H1 (cell line): ENCODE measurements at regions not wholly inside any gene's neighbourhood (a gene's known extent, or its start where the extent isn't known, plus 50 kb on each side); places are given as distances from the start of the nearest gene placed in this dataset.
"Not testable (repeated sequence)": the region's sequence is repeated elsewhere in the genome, so short reads cannot be mapped to it uniquely, and the experiment has no call there.

Source experiments
- CTCF ChIA-PET: fragments of 300-600 bp; sonication (Branson Sonifier 250); formaldehyde crosslinking; loops from one replicate; lab custom pipeline; 2021; ENCODE audit not compliant: partially characterized antibody; lab: Charles Lee
- POLR2A ChIA-PET: fragments of 300-600 bp; sonication (Branson Sonifier 250); formaldehyde crosslinking; loops from one replicate; lab custom pipeline; 2021; ENCODE audit warnings: inconsistent platforms; ENCODE audit not compliant: partially characterized antibody; lab: Charles Lee
- DNase-seq, 2 experiments: peaks; one replicate each; pipeline versions ENCODE4 v3.0.0 to v3.0.0-alpha.2; 2010 to 2022; ENCODE audit warnings: low spot score in 2 of 2, low read depth in 1 of 2, mixed read lengths in 1 of 2
- FAIRE-seq: peaks from 2 replicates; lab custom pipeline; 2011; peaks lifted over from hg19 to GRCh38; lab: Jason Lieb, UNC
- H2AFZ ChIP-seq: 2 replicates; pipeline ENCODE4 v1.8.1; 2012; ENCODE audit warnings: low read length, inconsistent platforms
- H2AK5ac ChIP-seq: 2 replicates; pipeline ENCODE4 v1.6.1; 2013; ENCODE audit warnings: low read depth, low read length
- H2BK120ac ChIP-seq: replicated peaks from 2 replicates; pipeline ENCODE3; 2013; ENCODE audit warnings: low read depth, low read length, inconsistent platforms
- H2BK12ac ChIP-seq: 2 replicates; pipeline ENCODE4 v1.6.1; 2013; ENCODE audit warnings: low read depth, low read length
- H2BK15ac ChIP-seq: 2 replicates; pipeline ENCODE4 v1.6.1; 2013; ENCODE audit warnings: low read length
- H2BK20ac ChIP-seq: 2 replicates; pipeline ENCODE4 v1.6.1; 2013; ENCODE audit warnings: low read length
- H2BK5ac ChIP-seq: 2 replicates; pipeline ENCODE4 v1.6.1; 2013; ENCODE audit warnings: low read depth, low read length
- H3K14ac ChIP-seq: 2 replicates; pipeline ENCODE4 v1.6.1; 2013; ENCODE audit warnings: inconsistent platforms; ENCODE audit not compliant: insufficient read length
- H3K18ac ChIP-seq: 2 replicates; pipeline ENCODE4 v1.6.1; 2013; ENCODE audit warnings: low read length; ENCODE audit errors: extremely low read depth
- H3K23ac ChIP-seq: 2 replicates; pipeline ENCODE4 v1.6.1; 2013; ENCODE audit warnings: inconsistent platforms; ENCODE audit not compliant: insufficient read length
- H3K23me2 ChIP-seq: 2 replicates; pipeline ENCODE4 v1.6.1; 2013; ENCODE audit warnings: low read depth, low read length
- H3K27ac ChIP-seq: 2 replicates; pipeline ENCODE4 v1.6.1; 2011; ENCODE audit warnings: low read depth, low read length, inconsistent platforms
- H3K27me3 ChIP-seq, 4 experiments: replicated peaks in 1 of 4; 1 replicate in 1 of 4; 2 replicates in 3 of 4; pipeline versions ENCODE4 v1.6.1 to v1.8.1; 2011 to 2013; ENCODE audit warnings: low read length in 3 of 4, mild to moderate bottlenecking in 3 of 4, inconsistent platforms in 2 of 4, mixed read lengths in 2 of 4, moderate library complexity in 1 of 4; ENCODE audit not compliant: control insufficient read depth in 3 of 4, insufficient read depth in 3 of 4; ENCODE audit errors: extremely low read depth in 1 of 4
- H3K36me3 ChIP-seq, 4 experiments: 2 replicates each; pipeline versions ENCODE4 v1.6.1 to v1.8.1; 2011 to 2013; ENCODE audit warnings: mild to moderate bottlenecking in 4 of 4, low read length in 3 of 4, moderate library complexity in 2 of 4, control low read depth in 1 of 4, inconsistent platforms in 1 of 4; ENCODE audit not compliant: insufficient read depth in 4 of 4, control insufficient read depth in 2 of 4
- H3K4ac ChIP-seq: replicated peaks from 2 replicates; pipeline ENCODE3; 2013; ENCODE audit warnings: low read length, low read depth, mixed read lengths, inconsistent platforms; ENCODE audit not compliant: insufficient read length
- H3K4me1 ChIP-seq, 4 experiments: replicated peaks in 1 of 4; 1 replicate in 1 of 4; 2 replicates in 3 of 4; pipeline versions ENCODE4 v1.6.1 to v1.8.1; 2011 to 2013; ENCODE audit warnings: low read length in 3 of 4, inconsistent platforms in 2 of 4, mixed read lengths in 1 of 4; ENCODE audit not compliant: insufficient read depth in 4 of 4, control insufficient read depth in 3 of 4
- H3K4me2 ChIP-seq, 2 experiments: 2 replicates each; pipeline versions ENCODE4 v1.6.1 to v1.8.1; 2011 to 2013; ENCODE audit warnings: low read depth in 2 of 2, low read length in 2 of 2, control low read depth in 1 of 2, inconsistent platforms in 1 of 2, mild to moderate bottlenecking in 1 of 2; ENCODE audit not compliant: insufficient read depth in 1 of 2
- H3K4me3 ChIP-seq, 4 experiments: fragments of 200-600, 300-600 bp in 1 of 4; sonication (generic), shearing (Covaris generic), sonication (Bioruptor Twin) in 1 of 4; 2 replicates each; pipeline versions ENCODE4 v1.5.1 to v1.8.1; 2011 to 2016; ENCODE audit warnings: low read length in 4 of 4, low read depth in 3 of 4, control low read depth in 2 of 4, inconsistent platforms in 2 of 4, mild to moderate bottlenecking in 2 of 4, mixed read lengths in 1 of 4, moderate library complexity in 1 of 4; ENCODE audit not compliant: insufficient read depth in 2 of 4; ENCODE audit errors: extremely low read depth in 1 of 4
- H3K56ac ChIP-seq: replicated peaks from 2 replicates; pipeline ENCODE3; 2013; ENCODE audit warnings: low read depth, mild to moderate bottlenecking, mixed read lengths, low read length, inconsistent platforms; ENCODE audit not compliant: insufficient read length
- H3K79me1 ChIP-seq: 2 replicates; pipeline ENCODE4 v1.6.1; 2013; ENCODE audit warnings: low read depth, low read length, control low read depth
- H3K79me2 ChIP-seq, 2 experiments: 2 replicates each; pipeline versions ENCODE4 v1.6.1 to v1.8.1; 2012 to 2013; ENCODE audit warnings: low read length in 2 of 2, mild to moderate bottlenecking in 2 of 2, inconsistent platforms in 1 of 2; ENCODE audit not compliant: insufficient read depth in 2 of 2, control insufficient read depth in 1 of 2
- H3K9ac ChIP-seq, 4 experiments: replicated peaks in 1 of 4; 1 replicate in 1 of 4; 2 replicates in 3 of 4; pipeline versions ENCODE4 v1.6.1 to v1.8.1; 2011 to 2013; ENCODE audit warnings: low read depth in 3 of 4, low read length in 3 of 4, control low read depth in 2 of 4, mild to moderate bottlenecking in 2 of 4, moderate library complexity in 2 of 4, inconsistent platforms in 1 of 4; ENCODE audit errors: extremely low read depth in 1 of 4
- H3K9me3 ChIP-seq, 2 experiments: 2 replicates each; pipeline versions ENCODE4 v1.6.1 to v1.8.1; 2012 to 2013; ENCODE audit warnings: mild to moderate bottlenecking in 2 of 2, moderate library complexity in 2 of 2, control low read depth in 1 of 2, inconsistent platforms in 1 of 2, low read depth in 1 of 2, low read length in 1 of 2, mixed read lengths in 1 of 2; ENCODE audit not compliant: insufficient read depth in 2 of 2
- H4K20me1 ChIP-seq, 2 experiments: replicated peaks in 1 of 2; 2 replicates each; pipeline versions ENCODE3 to v1.8.1; 2011 to 2013; ENCODE audit warnings: inconsistent platforms in 2 of 2, low read length in 2 of 2, mild to moderate bottlenecking in 1 of 2; ENCODE audit not compliant: insufficient read depth in 2 of 2, control insufficient read depth in 1 of 2
- H4K5ac ChIP-seq: 2 replicates; pipeline ENCODE4 v1.6.1; 2013; ENCODE audit warnings: low read length, low read depth, mixed read lengths, inconsistent platforms; ENCODE audit not compliant: insufficient read length
- H4K8ac ChIP-seq: 2 replicates; pipeline ENCODE4 v1.8.0; 2013; ENCODE audit warnings: mild to moderate bottlenecking, moderate library complexity, low read length, inconsistent platforms; ENCODE audit not compliant: insufficient read depth; ENCODE audit errors: extremely low read depth
- H4K91ac ChIP-seq: replicated peaks from 2 replicates; pipeline ENCODE3; 2013; ENCODE audit warnings: low read length, mixed read lengths, inconsistent platforms; ENCODE audit not compliant: insufficient read length
- SAP30 ChIP-seq: fragments of 300-600 bp; sonication (generic); IDR thresholded peaks from 2 replicates; pipeline ENCODE4 v1.7.1; 2012; ENCODE audit warnings: low read length, moderate library complexity, mild to moderate bottlenecking, inconsistent platforms; ENCODE audit not compliant: insufficient read depth, insufficient replicate concordance
- TAF7 ChIP-seq: optimal IDR thresholded peaks from 2 replicates; pipeline ENCODE3; 2011; ENCODE audit warnings: low read depth, mild to moderate bottlenecking, inconsistent platforms, low read length, moderate library complexity, borderline replicate concordance
- USF2 ChIP-seq: IDR thresholded peaks from 2 replicates; pipeline ENCODE4 v1.6.1; 2011; ENCODE audit warnings: low read length, improper control_type of control experiment
- ZNF274 ChIP-seq: IDR thresholded peaks from 2 replicates; pipeline ENCODE4 v1.7.0; 2012; ENCODE audit warnings: low read length, borderline replicate concordance; ENCODE audit errors: extremely low read depth
- WGBS, 2 experiments: shearing (Covaris generic) in 1 of 2; methylation state at CpG; one replicate each; pipeline versions ENCODE4 v1.1.6 to v1.1.7; 2013 to 2015; ENCODE audit warnings: low lambda C conversion rate in 2 of 2, mixed read lengths in 2 of 2, inconsistent platforms in 1 of 2, low coverage in 1 of 2, missing lambda C conversion rate in 1 of 2; ENCODE audit not compliant: insufficient replicate concordance in 2 of 2, insufficient coverage in 1 of 2, insufficient read length in 1 of 2; ENCODE audit errors: extremely low coverage in 1 of 2, missing lambda C conversion rate in 1 of 2; 5-methylcytosine and 5-hydroxymethylcytosine counted together
- TF ChIP-seq, protein P1 (sequence below): IDR thresholded peaks from 2 replicates; pipeline ENCODE4 v1.6.1; 2012; ENCODE audit warnings: low read length, inconsistent platforms

- TF ChIP-seq SAP30, result no peak
- no peak for TF ChIP-seq TAF7
- TF ChIP-seq USF2, result no peak
- no peak for TF ChIP-seq ZNF274
- TF ChIP-seq, protein P1, sequence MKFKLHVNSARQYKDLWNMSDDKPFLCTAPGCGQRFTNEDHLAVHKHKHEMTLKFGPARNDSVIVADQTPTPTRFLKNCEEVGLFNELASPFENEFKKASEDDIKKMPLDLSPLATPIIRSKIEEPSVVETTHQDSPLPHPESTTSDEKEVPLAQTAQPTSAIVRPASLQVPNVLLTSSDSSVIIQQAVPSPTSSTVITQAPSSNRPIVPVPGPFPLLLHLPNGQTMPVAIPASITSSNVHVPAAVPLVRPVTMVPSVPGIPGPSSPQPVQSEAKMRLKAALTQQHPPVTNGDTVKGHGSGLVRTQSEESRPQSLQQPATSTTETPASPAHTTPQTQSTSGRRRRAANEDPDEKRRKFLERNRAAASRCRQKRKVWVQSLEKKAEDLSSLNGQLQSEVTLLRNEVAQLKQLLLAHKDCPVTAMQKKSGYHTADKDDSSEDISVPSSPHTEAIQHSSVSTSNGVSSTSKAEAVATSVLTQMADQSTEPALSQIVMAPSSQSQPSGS, result no peak
Measured at GRCh38 chr7:118867860-118868259, 643.4 kb downstream of the ANKRD7 start (continued).

DNA sequence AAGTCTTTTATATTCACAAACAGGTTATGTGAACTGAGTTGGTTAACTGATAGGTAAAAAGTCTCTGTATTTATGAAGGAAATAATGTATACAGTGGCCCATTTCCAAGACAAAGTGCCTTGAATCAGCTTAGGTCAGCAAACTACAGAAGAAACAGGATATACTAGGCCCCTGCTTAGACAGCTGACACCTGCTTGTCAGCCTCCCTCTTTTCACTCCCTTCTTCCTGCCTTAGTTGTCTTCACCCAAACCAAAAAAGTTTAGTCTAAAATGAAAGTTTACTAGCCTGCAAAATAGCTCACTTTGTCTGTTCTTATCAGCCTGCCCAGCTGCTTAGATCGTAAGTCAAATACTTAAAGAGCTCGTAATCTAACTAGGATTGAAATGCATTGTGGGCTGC, 644.6 kb downstream of the ANKRD7 start:
- H3K79me2 ChIP-seq, H4K5ac ChIP-seq, H4K20me1 ChIP-seq, H2BK15ac ChIP-seq, H3K56ac ChIP-seq, H3K23me2 ChIP-seq, H2BK5ac ChIP-seq, H3K9me3 ChIP-seq, H2BK12ac ChIP-seq, H2BK20ac ChIP-seq, H3K4ac ChIP-seq, H3K4me3 ChIP-seq, DNase-seq, H3K36me3 ChIP-seq, H3K18ac ChIP-seq, H4K8ac ChIP-seq, FAIRE-seq, H2AFZ ChIP-seq, H2BK120ac ChIP-seq, H3K9ac ChIP-seq, H2AK5ac ChIP-seq, H3K27me3 ChIP-seq, H3K23ac ChIP-seq, H3K27ac ChIP-seq, H4K91ac ChIP-seq, H3K4me1 ChIP-seq, H3K4me2 ChIP-seq, H3K14ac ChIP-seq, H3K79me1 ChIP-seq, POLR2A ChIA-PET: not testable (repeated sequence)
- WGBS, 2 experiments, result 90% methylated on average over 2 of the region's 2 CpGs; no CpG with 5 or more reads in 1 of the 2 experiments
- CTCF ChIA-PET, result interaction anchor here (0.6 to 4.6 kb wide), 10 partner anchors 8 to 329 kb away, joined by 3 to 25 read pairs (median 4); no protein-coding TSS in a partner anchor
